Fibroblast of skin of right quadriceps (primary cell): ENCODE measurements at regions not wholly inside any gene's neighbourhood (a gene's known extent, or its start where the extent isn't known, plus 50 kb on each side); places are given as distances from the start of the nearest gene placed in this dataset.
A peak's percentile ranks its signal among the peaks of the same experiment; 100 is the strongest.

Experiments
- DNase-seq: peaks from one replicate; pipeline ENCODE4 v3.0.0-alpha.2; 2013

DNA sequence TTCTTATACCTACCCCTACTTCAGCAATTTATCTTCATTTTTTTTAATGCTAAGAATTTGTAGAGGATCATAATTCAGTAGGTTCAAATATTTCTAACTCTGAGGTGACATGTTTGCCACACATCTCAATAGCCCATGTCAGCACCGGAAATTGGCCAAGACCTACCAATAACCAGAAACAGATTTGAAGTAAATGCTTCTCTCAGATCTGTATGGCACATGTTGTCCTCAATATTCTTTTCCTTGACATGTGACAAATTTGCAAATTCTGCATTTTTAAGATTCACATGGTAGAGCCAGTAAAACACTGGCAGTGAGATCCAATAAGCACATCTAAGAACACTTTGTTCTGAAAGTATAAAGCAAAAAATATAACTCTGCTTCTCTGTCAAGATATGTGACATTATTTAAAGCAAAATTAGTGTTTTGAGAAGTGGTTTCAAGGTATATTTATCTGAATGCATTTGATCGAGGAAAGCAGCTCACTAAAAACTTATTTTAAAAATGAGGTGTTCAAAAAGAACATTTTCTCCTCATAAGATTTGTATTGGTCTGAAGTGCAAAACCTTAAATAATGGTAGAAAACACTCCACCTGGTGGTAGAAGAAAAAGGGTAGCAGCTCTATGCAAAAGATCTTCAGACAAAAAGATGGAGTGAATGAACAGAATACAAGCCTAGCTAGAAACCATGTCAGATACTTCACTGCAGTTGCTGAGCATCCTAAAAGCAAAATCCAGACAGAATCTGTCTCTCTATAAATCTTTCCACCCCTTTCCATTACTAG, 513.8 kb upstream of the FAM241A start:
- DNase-seq = no peak

DNA sequence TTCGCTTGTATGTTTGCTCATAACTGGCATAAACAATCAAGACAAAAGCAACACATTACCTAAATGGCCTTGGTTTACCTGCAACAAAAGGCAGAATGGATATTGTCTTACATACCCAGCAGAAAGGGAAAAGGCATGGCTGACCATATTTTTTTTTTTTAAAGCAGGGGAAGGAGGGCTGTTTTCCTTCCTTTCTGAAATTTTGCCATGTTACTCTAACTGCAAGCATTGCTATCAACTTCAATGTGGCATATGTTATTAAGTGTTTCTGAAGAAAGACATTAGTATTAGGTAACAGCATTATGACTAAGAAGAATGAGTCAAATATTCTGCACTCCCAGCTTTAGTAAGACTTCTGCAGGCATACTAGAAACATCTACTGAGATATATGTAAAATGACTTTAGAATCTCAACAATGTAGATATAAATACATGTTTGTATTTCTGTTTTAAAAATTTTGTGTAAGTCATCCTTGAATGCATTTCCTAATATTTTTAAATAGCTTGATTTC, 512.6 kb upstream of the FAM241A start:
- DNase-seq = peak; percentile 70

DNA sequence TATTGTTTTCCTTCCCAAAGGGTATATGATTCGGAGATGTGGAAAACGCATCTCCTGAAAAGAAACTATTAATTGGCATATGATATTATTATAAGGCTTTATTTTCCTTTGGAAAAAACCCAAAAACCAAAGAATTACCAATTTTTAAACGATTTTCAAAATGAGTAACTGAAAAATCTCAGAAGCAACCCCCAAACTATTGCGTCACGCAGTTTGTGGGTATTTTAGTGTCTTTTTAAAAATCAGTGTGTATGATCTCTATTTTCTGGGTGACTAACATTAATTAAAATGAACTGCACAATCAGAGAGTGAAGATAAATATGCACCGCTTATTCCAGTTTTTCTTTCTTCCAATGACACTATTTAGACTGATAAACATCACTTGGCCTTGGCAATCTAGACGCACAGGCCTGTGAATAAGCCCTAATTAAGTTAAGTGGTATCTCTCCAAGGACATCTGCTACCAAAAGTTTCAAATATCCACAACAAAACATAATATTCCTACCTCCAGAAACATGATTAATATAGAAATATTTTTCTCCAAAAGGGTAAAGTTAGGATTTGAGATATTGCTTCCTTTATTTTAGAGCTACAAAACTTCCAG, 511.5 kb upstream of the FAM241A start:
- DNase-seq = no peak

DNA sequence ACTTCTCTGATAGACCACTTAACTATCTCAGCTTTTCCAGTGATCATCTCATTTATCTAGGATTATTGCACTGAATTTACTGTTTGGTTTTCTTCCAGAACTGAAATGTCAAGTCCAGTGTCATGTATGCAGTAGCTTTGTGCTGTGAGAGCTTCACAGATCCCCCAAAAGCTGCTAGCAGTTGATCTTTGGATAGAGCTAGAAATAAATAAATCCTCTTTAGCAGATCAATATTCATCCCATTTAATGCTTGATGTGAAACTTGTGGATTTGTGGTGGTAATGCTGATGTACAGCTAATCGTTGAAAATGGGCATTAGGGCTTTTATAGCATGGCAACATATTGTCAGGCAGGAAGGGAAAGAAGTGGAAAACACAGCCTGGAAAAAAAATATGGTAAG, 509.6 kb upstream of the FAM241A start:
- no peak for DNase-seq

DNA sequence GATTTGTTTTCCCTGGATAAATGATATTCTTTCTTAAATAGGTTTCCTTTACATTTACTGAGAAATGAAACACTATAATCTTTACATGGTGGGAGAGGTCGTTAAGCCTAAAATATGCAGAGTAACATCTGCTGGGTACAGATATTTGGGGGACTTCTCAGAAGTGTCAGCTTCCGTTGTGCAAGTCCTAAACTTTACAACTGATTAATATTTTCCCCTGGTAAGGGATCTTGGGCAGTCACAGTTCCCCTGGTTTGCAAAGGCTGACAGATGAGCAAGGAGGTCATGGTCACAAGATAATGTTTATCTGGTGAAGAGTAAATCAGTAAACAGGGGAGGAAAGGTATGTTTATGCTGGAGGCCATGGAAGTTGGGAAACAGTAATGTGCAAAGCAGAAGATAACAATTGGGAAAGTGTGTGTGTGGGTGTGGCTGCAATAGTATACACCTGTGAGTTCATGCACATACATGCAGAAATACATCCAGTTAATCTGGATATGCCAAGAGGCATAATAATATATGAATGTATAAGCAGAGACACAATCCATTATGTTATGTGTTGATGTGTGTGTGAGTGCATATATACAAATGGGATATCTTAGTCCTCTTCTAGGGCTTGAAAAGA, 508.2 kb upstream of the FAM241A start:
- no peak for DNase-seq

DNA sequence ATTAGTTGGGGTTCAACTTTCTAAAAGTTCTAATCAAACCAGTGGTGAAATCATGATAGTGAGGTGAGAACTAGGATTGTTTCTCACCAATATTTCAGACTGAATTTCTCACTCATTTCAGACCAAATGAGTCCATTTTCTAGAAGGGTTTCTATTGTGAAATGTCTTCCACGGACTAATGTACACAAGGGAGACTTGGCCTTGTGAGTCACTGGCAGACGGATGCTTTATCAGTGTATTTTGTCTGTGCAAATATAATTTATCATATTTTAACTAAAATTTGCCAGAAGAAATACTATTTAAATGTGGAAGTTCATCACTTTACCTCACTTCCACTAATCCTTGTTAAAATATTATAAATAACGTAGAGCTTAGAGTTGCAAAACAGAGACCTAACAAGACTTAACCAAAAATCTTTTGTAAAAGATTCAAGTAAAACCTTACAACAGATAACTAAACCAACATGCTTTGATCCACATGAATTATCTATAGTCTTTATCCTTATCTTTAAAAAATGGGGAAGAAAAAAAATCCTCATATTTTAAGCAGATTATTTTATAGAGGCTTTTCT, 506.0 kb upstream of the FAM241A start:
- DNase-seq = peak; percentile 49

DNA sequence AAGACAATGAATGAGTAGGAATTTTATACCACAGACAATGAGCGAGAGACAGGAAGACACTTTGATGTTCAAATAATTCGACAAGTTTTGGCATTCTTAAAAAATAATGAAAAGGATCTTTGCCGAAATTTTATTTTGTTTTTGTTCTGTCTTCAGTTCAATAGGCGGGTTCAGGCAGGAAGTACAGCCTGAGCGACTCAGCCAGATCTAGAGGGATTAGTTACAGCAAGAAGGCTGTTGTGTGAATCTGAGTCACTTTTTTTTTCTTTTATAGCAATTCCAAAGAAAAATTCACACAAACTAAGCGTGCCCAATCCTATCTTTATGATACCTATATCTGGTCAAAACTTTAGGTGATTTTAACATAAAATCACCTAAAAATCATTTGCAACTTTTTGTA, 505.4 kb upstream of the FAM241A start:
- DNase-seq = peak; percentile 57

DNA sequence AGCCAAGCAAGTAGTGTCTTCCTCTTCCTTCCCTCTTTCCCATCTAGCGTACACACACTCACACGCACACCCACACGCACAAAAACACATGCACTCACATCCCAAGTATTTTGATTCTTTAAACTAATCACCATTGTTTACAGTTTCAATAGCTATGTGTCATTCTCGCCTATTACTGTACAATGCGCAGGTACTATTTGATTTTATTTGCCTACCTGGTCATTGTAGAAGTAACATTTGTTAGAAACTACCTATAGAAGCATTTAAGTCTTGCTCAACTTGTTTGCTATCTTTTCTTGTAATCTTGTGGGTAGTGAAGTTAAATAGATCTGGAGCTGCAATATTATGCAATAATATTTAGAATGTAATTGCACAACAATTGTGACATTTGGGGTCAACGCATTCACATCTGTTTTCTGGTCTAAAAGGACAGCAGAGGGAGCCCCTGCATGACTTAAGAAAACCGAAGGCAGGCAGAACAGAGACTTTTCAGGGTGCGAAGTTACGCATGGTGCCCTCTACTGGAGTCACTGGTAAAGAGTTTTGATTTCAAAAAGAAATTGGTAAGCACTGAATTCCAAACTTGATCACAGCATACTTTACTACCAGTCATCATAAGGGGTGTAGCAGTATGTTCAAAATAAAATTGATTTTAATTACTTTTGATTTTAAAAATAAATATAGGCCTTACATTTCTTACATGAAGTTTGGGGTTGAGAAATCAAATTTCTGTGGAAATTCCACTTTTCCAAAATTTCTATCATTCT, 503.3 kb upstream of the FAM241A start:
- peak; percentile 90 for DNase-seq

DNA sequence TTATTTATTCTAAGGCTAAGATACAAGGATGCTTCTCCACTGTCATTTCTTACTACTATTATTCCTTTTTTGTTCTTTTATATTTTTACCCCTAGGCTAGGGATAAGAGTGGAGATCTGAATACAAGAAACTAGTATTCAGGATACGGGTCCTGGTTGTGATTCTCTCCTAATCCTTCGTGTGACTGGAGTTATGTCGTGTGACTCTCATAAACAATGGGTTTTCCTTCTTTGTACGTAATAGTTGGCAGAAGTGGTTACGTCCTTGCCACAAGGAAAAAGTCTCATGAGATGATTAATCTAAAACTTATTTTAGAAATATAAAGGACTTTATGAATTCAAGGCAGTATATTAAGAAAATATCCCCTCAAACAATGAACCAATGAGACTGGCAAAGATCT, 497.2 kb upstream of the FAM241A start:
- DNase-seq = no peak

DNA sequence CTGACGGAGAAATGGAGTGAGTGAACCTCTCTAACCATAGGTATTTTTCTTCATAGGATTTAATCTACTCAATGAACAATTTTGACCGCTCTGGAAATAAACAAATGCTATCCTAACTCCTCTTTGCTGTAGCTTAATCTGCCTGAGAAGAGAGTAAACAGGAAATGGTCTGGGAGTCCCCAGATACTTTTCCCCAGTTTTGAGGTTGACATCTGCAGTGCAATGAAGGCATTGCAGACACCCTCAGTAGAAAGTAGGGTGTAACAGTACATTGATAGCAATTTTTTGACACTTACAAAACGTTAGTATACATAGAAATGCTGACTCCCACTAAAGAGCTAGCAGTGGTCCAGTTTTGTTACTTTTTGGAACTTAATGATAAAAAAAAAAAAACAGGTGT, 495.9 kb upstream of the FAM241A start:
- no peak for DNase-seq

DNA sequence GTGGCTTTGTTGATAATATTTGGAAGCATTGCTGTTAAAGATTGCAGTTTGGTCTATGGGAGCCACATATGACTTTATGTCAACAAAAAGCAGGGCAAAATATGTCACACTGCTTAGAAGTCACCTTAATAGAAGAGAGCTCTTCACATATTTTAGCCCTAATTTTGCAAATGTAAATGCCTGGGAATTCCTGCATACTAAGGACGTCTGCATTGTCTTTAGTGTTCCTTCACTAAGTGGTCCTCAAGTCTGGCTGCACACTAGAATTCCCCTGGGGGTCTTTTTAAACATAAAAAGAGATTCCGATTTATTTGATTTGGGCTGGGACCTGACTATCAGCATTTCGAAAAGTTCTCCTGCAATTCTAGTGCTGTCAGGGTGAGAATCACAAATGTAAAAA, 495.1 kb upstream of the FAM241A start:
- DNase-seq = no peak

DNA sequence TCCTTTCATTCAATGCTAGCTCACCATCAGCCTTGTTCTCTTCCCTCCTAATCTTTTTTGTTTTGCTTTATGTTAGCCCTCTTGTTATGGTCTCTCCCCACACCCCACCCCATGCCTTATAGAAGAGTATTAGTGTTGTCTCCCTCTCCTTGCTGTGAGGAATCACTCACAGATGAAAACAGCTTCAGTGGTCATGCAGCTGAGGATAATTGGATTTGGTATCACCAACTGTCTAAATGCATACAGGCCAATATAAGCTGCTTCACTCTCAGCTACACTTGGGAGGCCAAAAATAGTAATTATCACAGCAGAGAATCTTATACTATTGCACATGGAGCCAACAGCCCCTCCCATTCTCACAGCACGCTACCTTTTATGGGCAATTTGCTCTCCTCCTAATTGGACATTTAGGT, 494.6 kb upstream of the FAM241A start:
- DNase-seq = no peak

DNA sequence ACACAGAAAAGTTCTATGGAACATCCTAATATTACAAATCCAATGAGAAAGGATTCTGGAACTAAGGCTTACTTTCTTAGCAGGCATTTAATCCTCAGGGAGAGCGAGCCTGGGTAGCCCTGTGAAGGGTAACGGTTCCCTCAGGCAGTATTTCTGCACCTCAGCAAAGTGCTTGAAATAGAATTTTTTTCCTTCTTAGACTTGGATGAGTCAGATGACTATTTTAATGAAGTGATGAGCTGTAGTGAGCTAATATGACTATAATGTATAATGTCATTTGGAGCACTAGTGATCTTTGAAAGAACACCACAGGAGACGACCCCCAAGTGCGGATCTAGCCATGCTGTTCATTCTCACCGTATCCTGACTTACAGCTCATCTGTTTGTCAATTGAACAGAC, 493.0 kb upstream of the FAM241A start:
- DNase-seq = peak; percentile 57

DNA sequence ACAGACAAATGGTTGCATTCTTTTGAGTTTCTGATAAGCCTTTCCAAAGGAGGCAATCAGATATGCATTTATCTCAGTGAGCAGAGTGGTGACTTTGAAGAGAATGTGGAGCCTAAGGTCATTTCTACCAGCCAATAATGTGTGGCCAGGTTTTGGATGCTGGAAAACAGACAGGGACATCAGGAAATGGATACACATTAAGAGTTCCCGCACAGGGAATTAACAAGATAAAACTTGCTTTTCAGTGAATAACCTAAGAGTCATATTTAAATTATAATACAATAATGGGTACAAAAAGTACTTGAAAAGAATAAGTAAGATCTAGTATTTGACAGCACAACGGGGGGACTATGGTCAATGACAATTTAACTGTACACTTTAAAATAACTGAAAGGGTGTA, 492.3 kb upstream of the FAM241A start:
- DNase-seq = no peak

DNA sequence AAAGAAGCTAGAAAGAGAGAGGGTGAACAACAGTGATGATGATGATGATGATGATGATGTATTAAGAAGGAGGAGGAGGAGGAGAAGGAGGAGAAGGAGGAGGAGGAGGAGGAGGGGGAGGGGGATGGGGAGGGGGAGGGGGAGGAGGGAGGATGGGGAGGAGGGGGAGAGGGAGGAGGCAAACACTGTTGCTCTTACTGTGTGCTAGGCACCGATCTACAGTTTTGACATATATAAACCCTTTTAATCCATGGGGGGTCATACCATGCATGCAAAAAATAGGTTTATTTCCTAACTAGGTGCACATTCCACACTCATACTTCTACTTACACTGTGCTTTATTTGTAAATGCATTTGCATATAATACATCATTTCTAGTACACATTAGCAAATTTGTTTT, 482.8 kb upstream of the FAM241A start:
- DNase-seq = no peak

DNA sequence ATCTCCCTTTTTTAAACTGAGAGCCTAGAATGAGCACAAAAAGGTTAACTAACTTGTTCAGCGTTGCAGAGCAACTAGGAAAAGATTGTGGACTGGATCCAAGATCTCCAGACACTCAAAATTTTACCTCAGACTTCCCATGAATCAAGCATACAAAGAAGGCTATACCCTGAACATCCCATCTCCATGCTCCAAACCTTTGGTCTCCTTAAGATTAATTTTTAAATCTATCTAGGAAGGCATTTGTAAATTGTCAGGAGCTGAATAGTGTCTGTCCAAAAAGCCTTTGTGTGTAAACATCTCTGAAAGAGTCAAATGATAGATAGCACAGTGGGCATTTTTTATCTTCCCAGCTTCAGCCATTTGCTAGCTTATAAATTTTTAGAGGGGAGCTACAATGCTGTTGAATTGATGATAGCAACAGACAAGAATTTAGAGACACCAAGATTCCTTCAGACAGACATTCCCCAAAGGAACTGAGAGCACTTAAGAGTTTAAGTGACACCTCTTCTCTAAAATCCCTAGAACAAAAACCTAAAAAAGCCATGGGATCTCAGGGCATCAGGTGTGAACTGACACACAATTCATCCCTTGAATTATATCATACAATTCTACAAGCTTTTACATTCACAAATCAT, 480.8 kb upstream of the FAM241A start:
- DNase-seq = no peak

DNA sequence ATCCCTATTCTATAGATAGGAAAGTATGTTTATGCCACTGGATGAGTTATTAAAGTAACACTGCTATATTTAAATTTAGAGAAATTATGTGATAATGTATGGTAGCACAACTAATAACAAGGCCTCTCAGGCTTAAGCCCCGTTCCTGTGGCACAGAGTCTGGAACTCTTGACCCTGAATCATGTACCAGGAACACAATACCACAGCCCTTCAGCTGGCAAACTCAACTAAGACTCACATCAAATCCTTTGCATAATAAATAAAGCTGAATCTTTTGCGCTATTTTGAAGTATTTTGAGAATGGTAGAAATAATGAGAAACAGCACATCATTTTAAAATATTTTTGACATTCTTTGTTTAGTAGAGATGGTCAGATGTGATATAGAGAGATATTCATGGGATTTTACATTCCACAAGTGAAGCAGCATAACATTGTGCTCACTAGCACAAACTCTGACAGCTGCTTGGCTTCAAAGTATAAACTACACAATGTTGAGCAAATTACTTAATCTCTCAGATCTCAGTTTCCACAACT, 478.4 kb upstream of the FAM241A start:
- DNase-seq = peak; percentile 9

DNA sequence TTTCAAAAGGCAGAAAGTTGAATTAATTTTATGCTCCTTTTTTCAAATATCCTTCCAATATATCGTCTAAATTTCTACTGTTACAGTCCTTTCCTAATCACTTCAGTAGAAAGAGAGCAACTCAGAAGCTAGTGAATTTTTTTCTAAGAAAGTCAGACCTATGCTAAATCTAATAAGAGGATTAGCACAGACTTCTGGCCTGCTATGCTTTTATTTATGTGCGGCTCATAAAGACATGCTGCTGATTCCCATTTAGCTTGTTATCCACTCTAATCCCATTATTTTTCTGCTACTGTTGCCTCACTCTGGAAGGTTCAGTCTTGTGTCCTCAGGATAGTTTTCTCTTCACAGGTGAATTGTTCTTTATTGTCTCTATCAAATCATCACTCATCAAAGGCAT, 473.5 kb upstream of the FAM241A start:
- DNase-seq = no peak

DNA sequence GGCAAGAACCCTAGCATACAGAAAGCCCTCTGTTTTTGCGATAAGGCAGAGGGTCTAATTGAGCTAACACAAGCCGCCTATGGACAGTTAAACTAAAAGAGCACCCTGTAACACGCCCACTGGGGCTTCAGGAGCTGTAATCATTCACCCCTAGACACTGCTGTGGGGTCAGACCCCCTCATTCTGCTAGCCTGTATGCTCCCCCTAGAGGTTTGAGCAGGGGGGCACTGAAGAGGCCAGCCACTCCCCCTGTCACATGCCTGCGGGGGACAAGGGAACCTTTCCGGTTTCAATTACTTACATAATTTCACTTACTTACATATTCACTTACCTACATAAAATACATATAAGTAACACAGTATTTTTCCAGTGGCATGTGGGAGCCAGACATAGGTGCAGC, 469.5 kb upstream of the FAM241A start:
- DNase-seq = no peak

DNA sequence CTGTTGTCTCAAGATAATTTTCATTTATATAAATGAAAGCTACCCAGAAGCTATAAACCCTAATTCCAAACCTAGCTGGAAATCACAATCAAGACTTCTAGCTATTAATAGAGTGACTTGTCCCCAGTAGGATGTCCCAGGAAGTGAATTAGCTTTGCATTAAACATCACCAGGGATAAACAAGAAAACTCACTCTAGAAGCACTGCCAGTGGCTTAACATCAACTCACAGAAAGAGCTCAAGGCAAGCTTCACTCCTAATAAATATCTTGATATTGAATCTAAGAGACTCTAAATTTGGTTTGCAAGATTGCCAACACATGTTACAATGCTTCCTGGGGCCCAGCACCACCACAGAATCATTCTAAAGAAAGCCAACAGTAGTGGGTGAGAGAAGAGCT, 468.7 kb upstream of the FAM241A start:
- DNase-seq = peak; percentile 14

DNA sequence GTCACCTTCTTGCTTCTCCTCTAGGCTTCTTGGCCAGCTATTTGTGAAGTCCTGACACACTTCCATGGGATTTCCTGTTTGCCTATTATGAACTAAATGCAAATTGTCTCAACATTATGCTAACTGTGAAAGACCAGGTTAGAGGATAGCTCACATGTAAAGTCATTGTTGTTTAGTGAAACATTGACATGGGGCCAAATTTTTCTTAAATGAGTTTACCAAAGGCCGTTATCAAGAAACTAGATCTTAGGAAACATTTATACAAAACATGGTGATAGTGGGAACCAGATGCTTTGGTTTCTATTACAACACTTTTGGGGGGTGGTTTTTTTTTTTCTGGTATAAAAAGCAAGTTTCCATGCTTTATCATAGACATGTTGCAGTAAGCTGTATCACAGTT, 466.8 kb upstream of the FAM241A start:
- DNase-seq = peak; percentile 98

DNA sequence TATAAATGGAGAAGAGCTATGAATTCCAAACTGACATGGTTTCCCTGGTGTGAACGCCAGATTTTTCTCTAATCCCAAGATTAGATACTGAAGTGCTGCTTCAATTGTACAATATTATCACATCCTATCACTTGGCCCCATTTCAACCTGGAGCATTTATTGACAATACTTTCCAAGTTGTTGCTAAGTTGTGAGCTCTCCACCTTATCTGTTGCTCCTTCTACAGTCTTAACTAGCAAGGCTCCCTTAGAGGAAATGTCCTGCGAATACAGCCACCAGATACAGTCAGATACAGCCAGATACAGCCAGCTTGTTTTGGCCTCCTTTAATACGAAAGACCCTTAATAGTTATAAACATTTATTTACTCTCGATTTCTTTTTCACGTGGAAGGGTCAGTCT, 466.3 kb upstream of the FAM241A start:
- no peak for DNase-seq
